Hematopoietic multipotent progenitor cell treated with erythropoietin and hydrocortisone succinate and interleukin-3 and kit ligand, for 8 days (in vitro differentiated cells): ENCODE measurements at regions not wholly inside any gene's neighbourhood (a gene's known extent, or its start where the extent isn't known, plus 50 kb on each side); places are given as distances from the start of the nearest gene placed in this dataset.

Experiments used
- DNase-seq: peaks from one replicate; pipeline ENCODE4 v3.0.0-alpha.2; 2015

DNA sequence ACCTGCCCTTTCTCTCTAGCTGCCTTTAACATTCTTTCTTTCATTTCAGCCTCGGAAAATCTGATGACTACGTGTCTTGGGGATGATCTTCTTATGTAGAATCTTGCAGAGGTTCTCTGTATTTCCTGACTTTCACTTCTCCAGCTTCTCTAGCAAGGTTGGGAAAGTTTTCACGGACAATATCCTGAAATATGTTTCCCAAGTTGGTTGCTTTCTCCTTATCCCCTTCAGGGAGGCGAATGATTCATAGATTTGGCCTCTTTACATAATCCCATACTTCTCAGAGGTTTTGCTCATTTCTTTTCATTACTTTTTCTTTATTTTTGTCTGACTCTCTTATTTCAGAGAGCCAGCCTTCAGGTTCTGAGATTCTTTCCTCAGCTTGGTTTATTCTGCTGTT is 62.1 kb upstream of the CCDC54 start:
- no peak for DNase-seq

DNA sequence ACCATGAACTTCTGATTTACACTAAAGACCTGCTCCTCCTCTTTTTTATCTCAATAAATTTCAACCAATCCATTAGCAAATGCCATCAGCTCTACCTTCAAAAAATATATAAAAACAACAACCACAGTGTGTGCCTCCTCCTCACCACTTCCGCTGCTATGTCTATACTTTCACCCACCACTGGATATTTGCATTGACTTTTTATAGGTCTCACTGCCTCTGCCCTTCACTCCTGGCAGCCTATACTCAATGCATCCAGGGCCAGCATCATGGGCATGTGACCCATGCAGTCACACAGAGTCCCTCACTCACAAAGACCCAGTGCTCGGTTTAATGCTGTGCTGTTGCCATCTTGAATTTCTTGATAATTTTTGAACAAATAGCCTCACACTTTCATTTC is 53.5 kb upstream of the CCDC54 start:
- no peak for DNase-seq

DNA sequence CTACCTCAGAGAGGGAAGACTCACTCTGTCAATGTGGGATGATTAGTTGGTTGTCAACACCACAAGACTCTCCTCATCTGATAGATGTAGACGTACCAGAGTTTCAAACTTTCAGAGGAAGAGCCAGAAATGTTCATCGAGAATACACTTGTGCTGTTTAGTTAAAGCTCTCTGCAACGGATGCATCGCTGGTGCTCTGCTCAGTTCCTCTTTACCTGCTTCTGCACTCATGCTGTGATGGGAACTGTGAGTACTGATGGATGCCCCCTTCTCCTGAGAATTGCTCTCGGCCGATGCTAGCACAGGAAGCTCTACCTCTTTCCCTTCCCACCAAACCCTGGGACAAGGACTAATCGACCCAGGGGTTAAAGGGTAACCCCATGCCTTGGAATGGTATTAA is 51.8 kb upstream of the CCDC54 start:
- DNase-seq, result no peak
